ENCODE measurements at regions not wholly inside any gene's neighbourhood (a gene's known extent, or its start where the extent isn't known, plus 50 kb on each side); places are given as distances from the start of the nearest gene placed in this dataset.

DNA sequence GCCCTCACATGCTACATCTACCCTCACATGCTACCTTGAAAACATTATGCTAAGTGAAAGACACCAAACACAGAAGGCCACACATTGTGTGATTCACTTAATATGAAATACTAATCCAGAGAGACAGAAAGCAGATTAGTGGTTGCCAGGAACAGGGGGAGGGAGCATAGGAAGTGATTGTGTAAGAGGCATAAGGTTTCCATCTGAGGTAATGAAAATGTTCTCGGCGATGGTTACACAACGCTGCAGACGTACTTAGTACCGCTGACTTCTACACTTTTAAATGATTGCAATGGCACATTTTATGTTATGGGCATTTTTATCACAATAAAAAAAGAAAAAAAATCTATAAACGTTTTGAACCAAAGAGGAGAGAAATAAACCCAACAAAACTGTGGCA, 742.3 kb downstream of the TYW1 start:
- Mint-ChIP-seq H3K9me3 (peaks cover 3 to 35% (median 13%) of the 10 kb centered on the region in 6 donors), H3K4me1 (no peaks in the 10 kb centered on the region), H3K36me3 (peaks cover 0 to 4% (median 0%) of the 10 kb centered on the region in 3 donors), H3K27me3 (ENCODE audit: low read depth in 3 of 3) (peaks cover 0 to 3% (median 2%) of the 10 kb centered on the region in 3 donors), H3K27ac (no peak overlapping the region), H3K4me3 (no peak overlapping the region)
- no peak for DNase-seq

DNA sequence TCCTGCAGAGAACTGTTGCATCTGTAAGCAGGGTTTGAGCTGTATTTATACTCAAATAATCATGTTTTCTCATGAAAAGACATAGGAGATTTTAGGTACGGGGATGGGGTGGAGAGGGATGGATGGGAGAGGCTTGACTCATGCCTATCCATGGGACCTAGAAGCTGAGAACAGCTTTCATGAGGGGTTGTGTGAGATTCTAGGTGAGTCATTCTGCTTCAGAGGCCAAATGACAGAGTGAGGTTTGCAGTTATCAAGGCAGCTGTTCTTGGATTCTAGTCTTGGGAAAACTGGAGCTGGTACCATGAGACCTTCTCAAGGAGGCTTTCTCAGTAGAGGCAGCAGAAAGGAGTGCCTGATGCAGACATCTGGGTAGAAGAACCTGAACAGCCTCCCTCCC, 746.9 kb downstream of the TYW1 start:
- DNase-seq = no peak
- no peak overlapping the region for H3K4me3 Mint-ChIP-seq
- no peaks in the 10 kb centered on the region for H3K36me3 Mint-ChIP-seq
- peaks cover 0 to 8% (median 0%) of the 10 kb centered on the region in 3 donors for H3K27me3 Mint-ChIP-seq (ENCODE audit: low read depth in 3 of 3)
- peaks cover 3 to 35% (median 10%) of the 10 kb centered on the region in 6 donors for H3K9me3 Mint-ChIP-seq
- H3K27ac Mint-ChIP-seq = no peak overlapping the region
- no peaks in the 10 kb centered on the region for H3K4me1 Mint-ChIP-seq

- peaks cover 2 to 12% (median 6%) of the 10 kb centered on the region in 6 donors for H3K9me3 Mint-ChIP-seq
- DNase-seq = no peak
- H3K27me3 Mint-ChIP-seq (ENCODE audit: low read depth in 3 of 3) = peaks cover 2 to 5% (median 2%) of the 10 kb centered on the region in 3 donors
- no peak overlapping the region for H3K27ac Mint-ChIP-seq
- H3K4me1 Mint-ChIP-seq = no peaks in the 10 kb centered on the region
- no peaks in the 10 kb centered on the region for H3K36me3 Mint-ChIP-seq
- no peak overlapping the region for H3K4me3 Mint-ChIP-seq
Measured at GRCh38 chr7:67752227-67752626, 755.6 kb downstream of the TYW1 start.

- Mint-ChIP-seq H3K27me3 (ENCODE audit: low read depth in 3 of 3) (peaks cover 1 to 5% (median 2%) of the 10 kb centered on the region in 3 donors), H3K36me3 (peaks cover 0 to 3% (median 0%) of the 10 kb centered on the region in 3 donors), H3K4me1 (no peaks in the 10 kb centered on the region), H3K4me3 (no peak overlapping the region), H3K9me3 (peaks cover 2 to 12% (median 7%) of the 10 kb centered on the region in 6 donors), H3K27ac (no peak overlapping the region)
- DNase-seq = no peak
Measured at GRCh38 chr7:67753891-67754290, 757.3 kb downstream of the TYW1 start.

DNA sequence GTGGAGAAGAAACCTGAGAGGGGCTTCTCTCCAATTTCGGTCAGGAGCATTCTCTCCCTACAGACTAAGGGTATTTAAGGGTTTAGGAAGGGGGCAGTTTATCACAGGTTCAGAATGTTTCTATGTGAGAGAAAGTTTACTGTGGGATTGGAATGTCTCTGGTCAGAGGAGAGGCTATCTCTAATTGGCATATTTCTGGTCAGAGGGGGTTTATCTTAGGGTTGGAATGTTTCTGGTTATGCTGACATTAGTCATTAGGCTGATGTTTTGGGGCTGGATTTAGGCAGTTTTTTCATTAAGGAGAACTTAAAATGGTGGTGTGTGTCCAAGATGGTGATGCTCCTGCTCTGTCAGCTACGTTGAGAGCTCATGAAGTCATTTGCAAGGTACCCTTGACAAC, 758.0 kb downstream of the TYW1 start:
- Mint-ChIP-seq H3K9me3 (peaks cover 3 to 13% (median 5%) of the 10 kb centered on the region in 6 donors), H3K27ac (no peak overlapping the region), H3K36me3 (peaks cover 0 to 4% (median 0%) of the 10 kb centered on the region in 3 donors)

DNA sequence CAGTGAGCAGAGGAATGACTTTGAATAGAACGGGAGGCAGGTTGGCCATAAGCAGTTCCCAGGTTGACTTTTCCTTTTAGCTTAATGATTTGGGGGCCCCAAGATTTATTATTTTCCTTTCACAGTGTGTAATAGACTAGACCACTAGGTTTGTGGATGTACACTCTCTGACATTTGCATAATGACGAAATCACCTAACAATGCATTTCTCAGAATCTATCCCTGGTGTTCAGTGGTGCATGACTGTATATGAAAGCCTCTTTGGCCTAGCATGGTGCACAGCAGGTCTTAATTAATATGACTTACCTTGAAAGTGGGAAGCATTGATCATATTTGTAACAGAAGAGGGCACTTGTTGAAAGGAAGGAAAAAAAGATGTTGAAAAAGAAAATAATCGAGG, 761.9 kb downstream of the TYW1 start:
- H3K9me3 Mint-ChIP-seq = peaks cover 2 to 19% (median 3%) of the 10 kb centered on the region in 6 donors
- no peak overlapping the region for H3K27ac Mint-ChIP-seq
- H3K36me3 Mint-ChIP-seq = peaks cover 0 to 4% (median 0%) of the 10 kb centered on the region in 3 donors
- H3K4me3 Mint-ChIP-seq = no peak overlapping the region
- H3K27me3 Mint-ChIP-seq (ENCODE audit: low read depth in 3 of 3) = peaks cover 0 to 2% (median 1%) of the 10 kb centered on the region in 3 donors
- H3K4me1 Mint-ChIP-seq = no peaks in the 10 kb centered on the region
- DNase-seq = no peak

More for the DNA sequence above, 758.0 kb downstream of the TYW1 start:
- Mint-ChIP-seq H3K4me3 (no peak overlapping the region), H3K27me3 (ENCODE audit: low read depth in 3 of 3) (peaks cover 0 to 3% (median 2%) of the 10 kb centered on the region in 3 donors), H3K4me1 (no peaks in the 10 kb centered on the region)
- no peak for DNase-seq

DNA sequence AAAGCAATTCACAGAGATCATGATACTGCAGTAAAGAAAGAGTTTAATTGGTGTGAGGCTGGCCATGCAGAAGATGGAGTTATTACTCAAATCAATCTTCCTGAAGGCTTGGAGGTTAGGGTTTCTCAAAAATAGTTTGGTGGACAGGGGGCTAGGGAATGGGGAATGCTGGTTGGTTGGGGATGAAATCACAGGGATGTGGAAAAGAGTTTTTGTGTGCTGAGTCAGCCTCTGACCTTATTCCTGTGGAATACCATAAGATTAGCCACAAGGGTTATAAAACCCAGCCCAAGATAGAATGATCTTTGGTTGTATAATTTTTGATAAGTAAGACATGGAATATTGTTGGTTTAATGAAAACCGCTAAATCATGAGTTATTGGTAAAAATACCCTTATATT, 764.3 kb downstream of the TYW1 start:
- Mint-ChIP-seq H3K27me3 (ENCODE audit: low read depth in 3 of 3) (peaks cover 0 to 2% (median 0%) of the 10 kb centered on the region in 3 donors), H3K36me3 (peaks cover 0 to 4% (median 0%) of the 10 kb centered on the region in 3 donors), H3K27ac (no peak overlapping the region), H3K9me3 (peaks cover 2 to 19% (median 3%) of the 10 kb centered on the region in 6 donors), H3K4me1 (no peaks in the 10 kb centered on the region), H3K4me3 (no peak overlapping the region)
- DNase-seq = no peak

- no peak overlapping the region for H3K27ac Mint-ChIP-seq
- H3K9me3 Mint-ChIP-seq = peaks cover 2 to 26% (median 7%) of the 10 kb centered on the region in 6 donors
- H3K4me3 Mint-ChIP-seq = no peak overlapping the region
- no peak for DNase-seq
- no peaks in the 10 kb centered on the region for H3K27me3 Mint-ChIP-seq (ENCODE audit: low read depth in 3 of 3)
- no peaks in the 10 kb centered on the region for H3K4me1 Mint-ChIP-seq
- H3K36me3 Mint-ChIP-seq = peaks cover 0 to 4% (median 4%) of the 10 kb centered on the region in 3 donors
Measured at GRCh38 chr7:67762516-67762915, 765.9 kb downstream of the TYW1 start.

- no peak for DNase-seq
- H3K36me3 Mint-ChIP-seq = peaks cover 0 to 4% (median 0%) of the 10 kb centered on the region in 3 donors
- H3K27ac Mint-ChIP-seq = no peak overlapping the region
- no peaks in the 10 kb centered on the region for H3K4me1 Mint-ChIP-seq
- peaks cover 2 to 20% (median 7%) of the 10 kb centered on the region in 6 donors for H3K9me3 Mint-ChIP-seq
- no peaks in the 10 kb centered on the region for H3K27me3 Mint-ChIP-seq (ENCODE audit: low read depth in 3 of 3)
- H3K4me3 Mint-ChIP-seq = no peak overlapping the region
Measured at GRCh38 chr7:67764289-67764688, 767.7 kb downstream of the TYW1 start.

- Mint-ChIP-seq H3K27ac (no peak overlapping the region), H3K9me3 (peaks cover 3 to 19% (median 9%) of the 10 kb centered on the region in 6 donors), H3K4me1 (no peaks in the 10 kb centered on the region), H3K27me3 (ENCODE audit: low read depth in 3 of 3) (peaks cover 0 to 3% (median 0%) of the 10 kb centered on the region in 3 donors), H3K36me3 (peaks cover 0 to 7% (median 3%) of the 10 kb centered on the region in 3 donors), H3K4me3 (no peak overlapping the region)
- no peak for DNase-seq
Measured at GRCh38 chr7:67765481-67766175, 769.0 kb downstream of the TYW1 start.

GRCh38 chr7:67766906-67767410, 770.3 kb downstream of the TYW1 start:
- Mint-ChIP-seq H3K4me3 (no peak overlapping the region), H3K4me1 (no peaks in the 10 kb centered on the region), H3K27me3 (ENCODE audit: low read depth in 3 of 3) (peaks cover 0 to 3% (median 0%) of the 10 kb centered on the region in 3 donors), H3K27ac (no peak overlapping the region), H3K36me3 (peaks cover 0 to 7% (median 3%) of the 10 kb centered on the region in 3 donors), H3K9me3 (peaks cover 3 to 26% (median 9%) of the 10 kb centered on the region in 6 donors)
- DNase-seq = no peak

DNA sequence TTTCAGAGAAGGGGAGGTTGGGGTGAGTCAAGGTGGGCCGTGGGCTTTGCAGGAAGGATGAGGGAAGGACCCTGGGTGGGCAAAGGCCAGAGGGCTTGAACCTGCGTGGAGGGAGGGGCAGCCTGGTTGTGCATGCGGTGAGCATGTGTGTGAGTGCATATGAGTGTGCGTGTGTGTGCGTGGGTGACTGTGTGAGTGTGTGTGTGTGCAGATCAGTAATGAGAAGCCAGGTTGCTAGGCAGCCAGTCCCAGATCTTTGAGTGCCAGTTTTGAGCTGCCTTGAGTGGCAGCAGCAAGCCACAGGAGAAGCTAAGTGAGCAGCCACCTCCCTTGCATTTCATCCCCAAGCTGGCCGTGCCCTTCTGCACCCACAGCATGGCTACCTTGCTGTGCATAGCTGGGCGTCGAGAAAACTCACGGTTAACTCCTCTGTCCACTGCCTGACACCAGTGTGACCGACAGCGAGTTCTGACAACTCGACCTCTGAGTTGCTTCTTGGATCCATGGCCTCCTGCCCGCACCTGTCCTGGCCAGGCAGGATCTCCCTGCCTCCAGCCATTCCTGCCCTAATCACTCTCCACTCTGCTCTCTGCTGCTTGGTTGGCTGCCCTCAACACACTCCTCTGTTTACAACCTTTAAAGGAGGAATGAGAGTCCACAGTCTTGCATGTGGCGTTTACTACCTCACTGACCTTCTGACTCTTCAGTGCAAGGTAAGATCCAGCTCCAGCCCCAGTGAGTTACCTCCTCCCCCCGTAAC, 775.4 kb downstream of the TYW1 start:
- no peaks in the 10 kb centered on the region for H3K4me1 Mint-ChIP-seq
- H3K9me3 Mint-ChIP-seq = peaks cover 3 to 22% (median 10%) of the 10 kb centered on the region in 6 donors
- DNase-seq = no peak
- H3K4me3 Mint-ChIP-seq = no peak overlapping the region
- H3K27me3 Mint-ChIP-seq (ENCODE audit: low read depth in 3 of 3) = peaks cover 0 to 4% (median 3%) of the 10 kb centered on the region in 3 donors
- H3K36me3 Mint-ChIP-seq = peaks cover 0 to 7% (median 3%) of the 10 kb centered on the region in 3 donors
- no peak overlapping the region for H3K27ac Mint-ChIP-seq

- no peak overlapping the region for H3K4me3 Mint-ChIP-seq
- DNase-seq = no peak
Measured at GRCh38 chr7:67773081-67773480, 776.4 kb downstream of the TYW1 start.

GRCh38 chr7:67777119-67777518, 780.5 kb downstream of the TYW1 start:
- DNase-seq = no peak
- Mint-ChIP-seq H3K27ac (no peak overlapping the region), H3K9me3 (peaks cover 3 to 16% (median 7%) of the 10 kb centered on the region in 6 donors), H3K27me3 (ENCODE audit: low read depth in 3 of 3) (peaks cover 0 to 4% (median 0%) of the 10 kb centered on the region in 3 donors), H3K4me3 (no peak overlapping the region), H3K36me3 (peaks cover 0 to 3% (median 0%) of the 10 kb centered on the region in 3 donors), H3K4me1 (no peaks in the 10 kb centered on the region)

More at GRCh38 chr7:67773081-67773480, 776.4 kb downstream of the TYW1 start:
- no peaks in the 10 kb centered on the region for H3K4me1 Mint-ChIP-seq
- H3K27ac Mint-ChIP-seq = no peak overlapping the region
- peaks cover 0 to 4% (median 3%) of the 10 kb centered on the region in 3 donors for H3K27me3 Mint-ChIP-seq (ENCODE audit: low read depth in 3 of 3)
- peaks cover 3 to 17% (median 6%) of the 10 kb centered on the region in 6 donors for H3K9me3 Mint-ChIP-seq
- H3K36me3 Mint-ChIP-seq = peaks cover 0 to 3% (median 3%) of the 10 kb centered on the region in 3 donors

Measured in immature natural killer cell (primary cell).